GM04504 (cell line): ENCODE measurements at regions not wholly inside any gene's neighbourhood (a gene's known extent, or its start where the extent isn't known, plus 50 kb on each side); places are given as distances from the start of the nearest gene placed in this dataset.
"Not testable (repeated sequence)": the region's sequence is repeated elsewhere in the genome, so short reads cannot be mapped to it uniquely, and the experiment has no call there.

Experiments
- DNase-seq: peaks from one replicate; pipeline ENCODE4 v3.0.0-alpha.2; 2012; ENCODE audit warnings: low read depth

DNA sequence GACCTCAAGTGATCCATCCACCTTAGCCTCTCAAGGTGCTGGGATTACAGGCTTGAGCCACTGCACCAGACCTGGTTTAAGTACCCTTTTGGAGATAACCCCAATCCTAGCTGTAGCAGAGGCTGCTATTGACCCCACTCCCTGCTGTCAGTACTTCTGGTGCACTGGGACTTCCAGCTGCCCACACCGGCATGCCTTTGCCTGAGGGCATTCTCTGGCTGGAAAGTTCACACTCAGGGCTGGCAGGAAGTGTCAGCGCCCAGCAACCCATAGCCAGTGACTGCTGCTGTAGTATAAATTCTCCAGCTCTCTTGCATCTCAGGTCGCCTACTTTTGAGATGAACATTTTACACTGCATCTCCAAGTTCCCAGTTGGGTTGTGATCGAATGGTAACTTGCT, 75.3 kb downstream of the UTRN start:
- DNase-seq = no peak

DNA sequence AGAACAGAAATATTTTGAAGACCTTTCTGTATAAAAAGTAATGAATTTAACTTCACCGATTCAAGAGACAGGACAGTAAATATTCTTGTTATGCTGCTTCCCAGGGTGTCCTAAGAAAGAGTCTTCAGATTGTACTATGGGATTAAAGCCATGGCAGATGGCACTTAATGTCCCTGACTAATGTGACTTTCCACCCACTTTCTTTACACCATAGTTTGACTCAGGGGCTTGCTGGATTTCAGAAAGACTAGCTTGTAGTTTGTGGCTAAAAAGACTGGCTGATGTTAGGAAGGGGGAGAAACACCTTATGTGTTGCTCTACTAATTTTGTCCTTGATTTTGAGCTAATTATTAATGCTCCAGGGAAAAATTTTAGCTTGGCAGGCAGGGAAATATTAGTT, 75.9 kb downstream of the UTRN start:
- DNase-seq = no peak

DNA sequence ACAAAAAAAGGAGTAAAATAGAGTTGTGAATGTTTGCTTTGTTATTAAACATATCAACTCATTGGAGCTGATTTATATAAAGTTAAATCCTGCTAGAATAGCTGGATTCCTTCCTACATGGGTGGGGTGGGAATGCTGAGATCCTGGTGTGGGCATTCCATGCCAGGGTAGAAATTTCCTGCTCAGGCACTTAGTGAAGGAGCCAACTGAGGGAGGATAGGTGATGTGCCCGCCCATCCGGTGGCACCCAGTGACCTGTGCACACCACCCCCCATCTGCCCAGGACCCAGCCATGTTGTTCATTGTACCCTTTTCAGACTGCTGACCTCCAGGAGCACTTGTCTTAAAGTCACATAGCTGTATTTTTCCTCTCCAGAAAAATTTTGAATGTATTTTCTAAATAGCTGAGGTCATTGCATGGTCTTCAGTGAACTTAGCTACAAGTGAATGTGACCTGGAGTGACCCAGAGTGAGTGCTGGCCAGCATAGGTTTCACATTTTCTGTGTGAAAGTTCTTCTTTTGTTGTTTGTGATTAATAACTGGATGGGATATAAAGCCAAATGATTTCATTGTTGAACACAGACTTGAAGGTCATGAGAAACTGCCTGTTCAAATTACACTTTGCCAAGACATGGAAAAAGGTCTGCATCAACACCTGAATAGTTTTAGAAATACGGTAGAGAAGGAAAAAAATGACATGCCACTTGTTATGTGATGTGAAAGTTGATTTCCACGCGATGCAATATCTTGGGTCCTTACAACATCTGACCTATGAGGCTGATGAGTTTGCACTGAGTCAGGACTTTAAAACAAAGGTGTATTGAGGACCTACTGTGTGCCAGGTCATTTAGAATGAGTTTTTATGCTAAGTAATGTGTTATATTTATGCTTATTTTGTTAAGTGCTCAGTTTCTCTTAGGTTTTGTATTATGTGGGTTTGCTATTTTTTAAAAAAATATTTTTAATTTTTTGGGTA, 77.2 kb downstream of the UTRN start:
- no peak for DNase-seq

DNA sequence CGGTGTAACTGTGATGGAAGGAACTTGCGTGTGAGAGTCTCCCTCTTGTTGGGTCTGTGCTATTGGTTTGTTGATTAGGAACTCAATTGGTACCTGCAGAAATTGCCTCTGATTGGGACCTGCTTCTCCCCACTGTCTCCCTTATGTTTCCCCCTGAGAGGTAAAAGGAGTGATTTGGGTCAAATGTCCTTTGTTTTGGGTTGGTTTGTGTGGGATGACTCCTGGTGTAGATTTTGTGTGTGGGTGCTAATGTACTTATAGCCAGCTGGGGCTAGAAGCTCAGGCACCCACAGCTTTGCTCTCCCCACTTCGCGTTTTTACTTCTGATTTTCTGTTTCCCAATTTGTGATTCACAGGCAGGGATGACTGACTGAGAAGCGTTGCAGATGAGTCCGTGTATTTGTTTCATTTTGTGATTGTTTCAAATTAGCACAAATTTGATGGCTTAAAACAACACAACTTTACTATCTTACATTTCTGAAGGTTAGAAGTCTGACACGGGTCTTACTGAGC, 79.1 kb downstream of the UTRN start:
- no peak for DNase-seq

DNA sequence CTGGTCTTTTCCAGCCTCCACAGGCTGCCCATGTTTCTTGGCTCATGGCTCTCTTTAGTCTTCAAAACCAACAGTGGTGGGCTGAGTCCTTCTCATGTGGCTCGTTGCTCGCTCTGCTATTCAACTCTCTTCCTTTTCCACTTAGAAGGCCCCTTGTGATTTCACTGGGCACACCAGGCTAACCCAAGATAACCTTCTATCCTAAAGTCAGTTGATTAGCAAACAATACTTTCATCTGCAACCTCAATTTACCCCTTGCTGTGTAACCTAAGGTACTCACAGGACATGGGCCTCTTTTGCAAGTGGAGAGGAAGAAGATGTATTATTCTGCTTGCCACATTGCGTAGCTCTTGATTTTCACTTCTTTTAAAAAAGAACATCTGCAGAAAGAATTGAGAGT, 79.6 kb downstream of the UTRN start:
- no peak for DNase-seq

DNA sequence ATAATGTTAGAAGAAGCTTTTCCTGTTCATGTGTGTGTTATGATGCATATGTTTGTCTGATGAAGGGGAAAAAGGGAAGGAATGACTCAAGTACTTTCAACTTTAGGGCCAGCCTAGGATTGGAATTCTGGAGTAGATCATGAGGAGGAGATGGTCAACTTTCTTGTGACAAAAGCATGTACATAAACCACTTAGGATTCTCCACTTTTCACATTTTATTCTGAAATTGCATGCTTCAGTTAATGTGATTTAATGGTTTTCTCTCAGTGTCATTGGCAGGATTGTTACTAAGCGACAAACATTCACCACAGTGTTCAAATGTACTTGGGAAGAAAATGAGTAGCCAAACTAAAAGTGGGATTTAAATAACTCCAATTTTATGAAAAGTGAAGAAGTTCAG, 80.1 kb downstream of the UTRN start:
- DNase-seq = no peak

DNA sequence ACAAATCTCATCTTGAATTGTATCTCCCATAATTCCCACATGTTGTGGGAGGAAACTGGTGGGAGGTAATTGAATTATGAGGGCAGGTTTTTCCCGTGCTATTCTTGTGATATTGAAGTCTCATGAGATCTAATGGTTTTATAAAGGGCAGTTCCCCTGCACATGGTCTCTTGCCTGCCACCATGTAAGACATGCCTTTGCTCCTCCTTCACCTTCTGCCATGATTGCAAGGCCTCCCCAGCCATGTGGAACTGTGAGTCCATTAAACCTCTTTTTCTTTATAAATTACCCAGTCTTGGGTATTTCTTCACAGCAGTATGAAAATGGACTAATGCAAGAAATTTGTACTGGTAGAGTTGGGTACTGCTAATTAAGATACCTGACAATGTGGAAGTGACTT, 84.6 kb downstream of the UTRN start:
- not testable (repeated sequence) for DNase-seq

DNA sequence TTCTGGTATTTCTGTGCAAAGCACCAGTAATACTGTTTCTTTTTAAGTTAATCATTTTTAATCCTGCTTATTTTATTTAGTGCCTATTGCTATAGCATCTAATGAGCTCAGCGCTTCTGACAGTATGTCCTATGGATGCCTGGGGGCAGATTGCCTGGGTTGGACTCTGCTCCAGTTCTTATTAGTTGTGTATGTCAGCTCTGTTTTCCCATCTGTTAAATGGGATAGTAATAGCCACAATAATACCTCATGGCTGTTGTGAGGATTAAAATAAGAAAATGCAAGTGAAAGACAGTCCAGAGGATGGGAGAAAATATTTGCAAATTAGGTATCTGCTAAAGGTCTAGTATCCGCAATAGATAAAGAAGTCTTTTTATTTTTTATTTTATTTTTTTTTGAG, 87.0 kb downstream of the UTRN start:
- no peak for DNase-seq

DNA sequence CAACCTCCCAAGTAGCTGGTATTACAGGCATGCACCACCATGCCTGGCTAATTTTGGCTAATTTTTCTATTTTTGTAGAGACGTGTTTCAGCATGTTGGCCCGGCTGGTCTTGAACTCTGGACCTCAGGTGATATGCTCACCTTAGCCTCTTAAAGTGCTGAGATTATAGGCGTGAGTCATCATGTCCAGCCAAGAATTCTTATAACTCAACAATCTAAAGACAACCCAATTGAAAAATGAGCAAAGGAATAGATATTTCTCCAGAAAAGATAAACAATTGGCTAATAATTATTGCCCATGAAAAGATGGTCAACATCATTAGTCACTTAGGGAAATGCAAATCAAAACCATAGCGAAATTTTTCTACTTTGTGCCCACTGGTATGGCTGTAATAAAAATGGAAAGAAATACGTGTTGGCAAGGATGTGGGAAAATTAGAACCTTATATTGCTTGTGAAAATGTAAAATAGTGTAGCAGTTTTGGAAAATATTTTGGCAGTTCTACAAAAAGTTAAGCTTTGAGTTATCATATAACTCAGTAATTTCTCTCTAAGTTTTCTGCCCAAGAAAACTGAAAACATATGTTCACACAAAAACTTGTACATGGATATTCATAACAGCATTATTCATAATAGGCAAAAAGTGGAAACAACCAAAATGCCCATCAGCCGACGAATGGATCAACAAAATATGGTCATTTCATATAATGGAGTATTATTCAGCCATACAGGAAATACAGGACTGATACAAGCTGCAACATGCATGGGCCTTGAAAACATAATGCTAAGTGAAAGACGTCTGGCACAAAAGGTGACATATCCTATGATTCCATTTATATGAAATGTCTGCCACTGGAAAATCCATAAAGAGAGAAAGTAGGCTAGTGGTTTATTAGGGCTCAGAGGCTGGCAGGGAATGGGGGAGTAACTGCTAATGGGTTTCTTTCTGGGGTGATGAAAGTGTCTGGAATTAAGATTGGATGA, 87.8 kb downstream of the UTRN start:
- DNase-seq = no peak

DNA sequence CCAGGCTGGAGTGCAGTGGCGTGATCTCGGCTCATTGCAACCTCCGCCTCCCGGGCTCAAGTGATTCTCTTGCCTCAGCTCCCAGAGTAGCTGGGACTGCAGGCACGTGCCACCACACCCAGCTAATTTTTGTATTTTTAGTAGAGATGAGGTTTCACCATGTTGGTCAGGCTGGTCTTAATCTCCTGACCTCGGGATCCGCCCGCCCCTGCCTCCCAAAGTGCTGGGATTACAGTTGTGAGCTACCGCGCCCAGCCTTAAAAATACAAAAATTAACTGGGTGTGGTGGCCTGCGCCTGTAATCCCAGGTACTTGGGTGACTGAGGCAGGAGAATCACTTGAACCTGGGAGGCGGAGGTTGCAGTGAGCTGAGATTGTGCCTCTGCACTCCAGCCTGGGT, 89.4 kb downstream of the UTRN start:
- not testable (repeated sequence) for DNase-seq

DNA sequence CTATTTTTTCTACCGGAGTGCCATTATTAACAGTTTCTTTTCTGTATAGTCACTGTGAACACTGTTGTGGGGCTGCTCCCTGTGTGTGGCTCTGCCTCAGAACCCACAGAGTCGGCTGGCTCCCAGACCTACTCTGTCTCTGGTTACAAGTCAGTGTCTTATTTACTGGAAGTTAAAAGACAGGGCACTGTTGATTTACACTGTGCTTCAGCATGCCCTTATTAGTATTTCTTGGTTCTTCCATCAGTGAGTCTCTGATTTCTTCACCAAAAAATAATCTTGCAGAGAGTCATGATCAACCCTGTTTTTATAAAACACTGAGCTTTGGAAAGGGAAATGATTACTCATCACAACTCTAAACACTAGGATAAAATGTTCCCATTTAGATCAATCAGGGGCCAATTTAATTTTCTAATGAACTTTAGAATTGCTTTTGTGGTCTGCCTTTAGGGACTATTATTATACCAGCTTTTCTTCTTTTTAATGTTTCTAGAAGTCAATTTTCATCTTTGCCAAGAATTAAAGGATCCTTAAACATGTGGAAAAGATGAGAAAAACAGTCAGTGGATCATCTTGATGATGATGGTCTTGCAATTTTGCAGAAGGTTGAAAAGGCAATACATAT, 92.6 kb downstream of the UTRN start:
- peak; percentile 32 for DNase-seq

DNA sequence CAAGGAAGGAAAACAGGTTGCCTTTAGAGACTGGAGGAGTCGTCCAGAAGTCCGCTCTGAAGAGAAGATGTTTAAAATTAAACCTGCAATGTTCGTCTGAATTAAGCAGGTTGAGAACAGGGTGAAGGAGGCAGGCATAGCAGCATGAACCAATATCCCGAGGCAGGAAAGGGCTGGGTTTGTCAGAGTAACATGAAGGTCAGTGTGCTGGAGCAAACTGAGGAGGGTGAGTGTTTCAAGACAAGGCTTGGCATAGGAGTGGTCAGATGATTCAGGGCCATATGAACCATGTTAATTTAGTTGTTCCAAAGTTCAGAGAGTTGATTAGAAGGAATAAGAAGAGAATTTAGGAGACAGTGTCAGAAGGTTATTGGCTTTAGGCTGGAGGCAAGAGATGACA, 93.3 kb downstream of the UTRN start:
- no peak for DNase-seq

DNA sequence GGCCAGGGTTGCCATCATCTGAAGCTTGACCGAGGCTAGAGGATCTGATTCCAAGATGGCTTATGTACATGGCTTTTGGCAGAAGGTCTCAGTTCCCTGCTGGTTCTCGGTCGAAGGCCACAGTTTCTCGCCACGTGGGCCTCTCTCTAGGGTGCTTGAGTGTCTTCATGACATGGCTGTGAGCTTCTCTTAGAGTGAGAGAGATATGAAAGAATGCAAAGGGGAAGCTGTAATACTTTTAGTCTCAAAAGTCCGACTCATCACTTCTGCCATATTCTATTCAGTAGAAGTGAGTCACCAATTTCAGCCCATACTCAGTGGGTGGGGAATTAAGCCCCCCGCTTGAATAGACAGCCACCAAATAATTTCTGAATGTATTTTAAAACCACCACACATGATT, 94.2 kb downstream of the UTRN start:
- no peak for DNase-seq

DNA sequence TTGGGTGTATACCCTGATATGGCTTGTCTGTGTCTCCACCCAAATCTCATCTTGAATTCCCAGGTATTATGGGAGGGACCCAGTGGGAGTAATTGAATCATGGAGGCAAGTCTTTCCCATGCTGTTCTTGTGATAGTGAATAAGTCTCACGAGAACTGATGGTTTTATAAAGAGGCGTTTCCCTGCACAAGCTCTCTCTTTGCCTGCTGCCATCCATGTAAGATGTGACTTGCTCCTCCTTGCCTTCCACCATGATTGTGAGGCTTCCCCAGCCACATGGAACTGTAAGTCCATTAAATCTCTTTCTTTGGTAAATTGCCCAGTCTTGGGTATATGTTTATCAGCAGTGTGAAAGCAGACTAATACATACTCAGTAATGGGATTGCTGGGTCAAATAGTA, 96.4 kb downstream of the UTRN start:
- not testable (repeated sequence) for DNase-seq

DNA sequence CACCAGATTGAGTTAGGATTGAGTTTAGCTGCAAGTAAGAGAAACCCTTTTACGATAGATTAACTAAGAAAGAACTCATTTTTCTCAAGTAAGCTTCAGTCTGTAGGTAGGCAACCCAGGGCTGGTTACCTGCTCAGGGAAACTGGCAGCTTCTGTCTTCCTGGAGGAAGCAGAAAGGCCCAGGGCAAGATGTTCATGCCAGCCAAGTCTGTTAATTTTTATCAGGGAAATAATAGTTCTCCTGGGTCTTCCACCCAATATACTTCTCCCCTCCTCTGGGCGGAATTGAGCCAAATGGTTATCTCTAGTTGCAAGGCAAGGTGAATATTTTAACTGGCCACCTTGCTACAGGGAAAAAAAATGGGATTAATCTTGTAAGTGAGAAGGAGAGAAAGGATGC, 98.2 kb downstream of the UTRN start:
- no peak for DNase-seq

DNA sequence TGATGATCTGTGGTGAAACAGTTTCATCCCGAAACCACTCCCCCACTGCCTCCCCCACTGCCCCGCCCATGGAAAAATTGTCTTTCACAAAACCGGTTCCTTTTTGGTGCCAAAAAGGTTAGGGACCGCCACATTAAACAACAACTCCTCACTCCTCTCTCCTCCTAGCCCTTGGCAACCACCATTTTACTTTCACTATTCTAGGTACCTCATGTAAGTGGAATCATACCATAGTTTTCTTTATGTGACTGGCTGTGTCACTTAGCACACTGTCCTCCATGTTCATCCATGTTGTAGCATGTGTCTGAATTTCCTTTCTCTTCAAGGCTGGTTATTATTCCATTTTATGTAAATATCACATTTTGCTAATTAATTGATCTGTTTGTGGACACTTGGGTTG, 99.3 kb downstream of the UTRN start:
- no peak for DNase-seq

DNA sequence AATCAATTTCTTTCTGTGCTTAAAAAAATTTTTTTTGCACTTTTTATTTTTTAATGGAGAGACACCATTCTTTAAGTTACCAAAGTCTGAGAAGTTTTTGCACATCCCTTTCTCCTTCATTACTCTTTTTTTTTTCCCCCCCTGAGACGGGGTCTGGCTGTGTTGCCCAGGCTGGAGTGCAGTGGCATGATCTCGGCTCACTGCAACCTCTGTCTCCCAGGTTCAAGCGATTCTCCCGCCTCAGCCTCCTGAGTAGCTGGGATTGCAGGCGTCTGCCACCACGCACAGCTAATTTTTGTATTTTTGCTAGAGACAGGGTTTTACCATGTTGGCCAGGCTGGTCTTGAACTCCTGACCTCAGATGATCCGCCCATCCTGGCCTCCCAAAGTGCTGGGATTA, 104.3 kb downstream of the UTRN start:
- DNase-seq = not testable (repeated sequence)

DNA sequence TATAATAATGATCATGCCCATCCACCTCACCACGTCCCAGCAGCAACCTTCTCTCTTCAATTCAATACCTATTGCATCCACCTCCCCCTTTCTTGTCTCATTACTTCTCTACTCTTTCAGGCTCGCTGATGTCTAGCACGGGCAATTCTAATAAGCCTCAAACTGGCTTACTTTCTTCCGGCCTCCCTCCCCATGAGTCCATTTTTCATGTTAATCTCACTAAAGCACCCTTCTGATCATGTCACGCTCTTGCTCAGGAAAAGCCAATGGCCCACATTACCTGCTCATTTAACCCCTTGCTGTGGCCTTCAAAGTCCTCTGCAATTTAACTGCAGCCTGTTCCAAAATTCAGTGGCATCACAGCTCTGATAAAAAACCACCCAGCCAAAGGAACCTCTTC, 105.1 kb downstream of the UTRN start:
- no peak for DNase-seq

DNA sequence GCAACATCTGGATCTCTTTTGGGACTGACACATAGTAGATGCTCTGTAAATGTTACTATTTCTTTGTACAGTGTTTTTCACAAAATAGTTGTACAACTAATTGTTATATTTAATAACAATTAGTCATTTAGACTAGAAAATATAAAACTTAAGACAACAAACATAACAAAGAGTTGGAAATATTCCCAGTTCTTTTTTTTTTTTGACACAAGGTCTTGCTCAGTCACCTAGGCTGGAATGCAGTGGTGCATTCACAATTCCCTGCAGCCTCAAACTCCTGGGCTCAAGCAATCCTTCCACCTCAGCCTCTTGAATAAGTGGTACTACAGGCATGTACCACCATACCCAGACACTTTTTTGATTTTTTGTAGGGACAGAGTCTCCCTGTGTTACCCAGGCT, 105.8 kb downstream of the UTRN start:
- DNase-seq = no peak

DNA sequence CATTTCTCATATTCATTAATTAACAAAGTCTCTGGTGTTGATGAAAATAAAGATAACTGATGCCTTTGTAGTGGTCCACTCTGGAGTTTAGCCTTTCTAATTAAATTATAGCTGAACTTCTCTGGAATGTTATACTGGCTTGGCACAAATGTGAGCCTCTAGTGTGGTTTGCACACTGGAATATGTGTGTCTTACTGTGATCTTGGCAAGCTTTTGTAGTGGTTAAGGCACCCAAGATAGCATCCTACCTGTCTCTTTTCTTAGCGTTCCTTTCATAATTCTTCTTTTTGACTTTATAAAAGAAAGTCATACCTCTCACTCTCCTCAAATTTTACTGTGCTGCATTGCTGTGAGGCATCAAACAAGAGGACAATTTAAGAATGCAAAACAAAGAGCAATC, 107.4 kb downstream of the UTRN start:
- DNase-seq = no peak

DNA sequence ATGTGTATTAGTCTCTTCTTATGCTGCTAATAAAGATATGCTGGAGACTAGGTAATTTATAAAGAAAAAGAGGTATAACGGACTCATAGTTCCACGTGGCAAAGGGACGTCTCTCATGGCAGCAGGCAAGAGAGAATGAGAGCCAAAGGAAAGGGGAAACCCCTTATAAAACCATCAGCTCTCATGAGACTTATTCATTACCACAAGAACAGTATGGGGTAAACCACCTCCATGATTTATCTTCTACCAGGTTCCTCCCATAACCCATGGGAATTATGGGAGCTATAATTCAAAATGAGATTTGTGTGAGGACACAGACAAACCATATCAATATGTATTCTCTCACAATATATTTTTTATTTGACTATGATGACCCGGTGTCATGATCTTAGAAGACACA, 109.1 kb downstream of the UTRN start:
- no peak for DNase-seq

DNA sequence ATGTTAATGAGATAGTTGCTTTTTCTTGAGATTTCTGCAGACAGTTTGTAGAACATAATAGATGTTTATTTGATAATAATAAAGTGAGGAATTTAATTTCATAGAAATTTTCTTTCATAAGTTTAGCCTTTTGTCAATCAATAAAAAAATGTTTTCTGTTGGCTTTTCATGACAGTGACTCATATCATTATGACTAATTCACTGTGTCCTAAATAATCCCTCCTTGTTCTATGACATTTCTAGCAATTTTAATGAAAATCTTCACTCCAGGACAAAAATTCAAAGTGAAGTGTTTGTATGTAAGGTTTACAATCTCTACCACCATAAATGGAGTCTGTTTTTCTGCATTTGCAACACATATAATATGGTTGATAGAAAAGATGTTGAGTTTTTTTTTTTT, 109.9 kb downstream of the UTRN start:
- no peak for DNase-seq
